ENCODE measurements at regions not wholly inside any gene's neighbourhood (a gene's known extent, or its start where the extent isn't known, plus 50 kb on each side); places are given as distances from the start of the nearest gene placed in this dataset.

DNA sequence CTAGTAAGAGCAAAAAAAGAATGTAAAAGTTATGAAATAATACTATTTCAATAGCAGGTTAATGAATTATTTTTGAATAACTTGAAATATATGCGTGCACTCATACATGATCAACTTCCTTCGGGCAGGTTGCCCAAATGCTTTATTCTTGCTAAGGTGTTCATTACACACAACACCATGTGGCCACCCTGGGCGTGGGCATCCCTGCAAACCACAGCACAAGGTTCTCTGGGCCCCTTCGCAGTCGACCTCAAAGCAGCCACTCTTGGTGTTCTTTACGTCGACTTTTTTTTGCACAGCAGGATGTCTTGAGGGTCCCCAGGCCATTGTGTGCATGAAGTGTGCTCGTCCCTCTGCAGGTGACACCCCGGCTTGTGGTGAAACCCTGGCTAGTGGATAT lies 300.7 kb upstream of the PITRM1 start:
- no peak for TF ChIP-seq POLR2AphosphoS5 (IDR thresholded peaks at IDR 0.05; ENCODE audit: low read depth, low read length)
- TF ChIP-seq POLR2A (IDR thresholded peaks at IDR 0.05; ENCODE audit: low read depth, low read length), result no peak

Data from GM12892 (cell line).